NCI-H510A (cell line): ENCODE measurements at regions not wholly inside any gene's neighbourhood (a gene's known extent, or its start where the extent isn't known, plus 50 kb on each side); places are given as distances from the start of the nearest gene placed in this dataset.
A peak's percentile ranks its signal among the peaks of the same experiment; 100 is the strongest.
"Not testable (repeated sequence)": the region's sequence is repeated elsewhere in the genome, so short reads cannot be mapped to it uniquely, and the experiment has no call there.

ENCODE experiments used
- DNase-seq: peaks from one replicate; lab custom pipeline; 2025; lab: John Stamatoyannopoulos, UW

- DNase-seq: no peak
Measured at GRCh38 chr5:90338712-90339372, 70.7 kb downstream of the CETN3 start.

DNA sequence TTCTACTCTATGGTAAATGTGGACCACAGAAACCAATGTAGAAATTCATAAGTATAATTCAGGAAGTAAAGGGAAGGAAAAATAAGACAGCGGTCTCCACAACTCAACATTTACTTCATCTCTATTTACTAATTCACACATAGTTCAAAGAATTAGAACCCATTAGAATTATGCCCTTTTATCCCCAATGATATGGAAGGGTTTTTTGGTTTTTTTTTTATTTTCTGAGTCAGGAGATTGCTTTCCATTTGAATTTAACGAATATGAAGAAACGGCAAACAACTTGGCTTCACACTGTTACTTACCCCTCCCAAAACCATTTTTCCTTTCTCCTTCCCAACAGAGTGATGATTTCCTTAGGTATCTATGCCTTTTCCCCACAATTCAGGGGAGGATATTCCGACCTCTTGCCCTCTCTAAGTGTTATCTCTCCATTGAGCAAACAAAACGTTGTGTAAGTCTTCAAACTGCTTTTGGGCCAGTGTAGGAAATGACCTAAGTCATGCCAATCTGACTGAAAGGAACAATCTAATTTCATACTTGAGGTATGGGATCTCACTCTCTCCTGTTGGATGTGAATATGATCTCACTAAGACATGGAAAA lies 72.0 kb downstream of the CETN3 start:
- DNase-seq: no peak

DNA sequence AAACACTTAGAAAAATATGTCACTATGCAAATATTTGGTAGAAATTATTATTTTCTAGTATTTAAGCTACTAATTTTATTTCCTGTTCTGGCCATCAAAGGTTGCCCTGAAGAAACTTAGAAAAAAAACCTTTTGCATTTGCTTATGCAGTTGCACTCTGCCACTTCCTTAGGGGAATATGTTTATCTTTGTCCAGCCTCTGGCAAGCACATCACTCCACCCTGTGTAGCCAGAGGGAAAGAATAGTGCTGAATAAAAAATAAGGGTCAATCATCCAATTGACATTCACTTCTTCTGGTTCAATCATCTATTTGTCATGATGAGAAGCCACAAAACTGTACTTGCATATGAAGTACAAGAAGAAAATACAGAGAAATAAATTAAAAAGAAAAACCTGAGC lies 72.8 kb downstream of the CETN3 start:
- DNase-seq: no peak

DNA sequence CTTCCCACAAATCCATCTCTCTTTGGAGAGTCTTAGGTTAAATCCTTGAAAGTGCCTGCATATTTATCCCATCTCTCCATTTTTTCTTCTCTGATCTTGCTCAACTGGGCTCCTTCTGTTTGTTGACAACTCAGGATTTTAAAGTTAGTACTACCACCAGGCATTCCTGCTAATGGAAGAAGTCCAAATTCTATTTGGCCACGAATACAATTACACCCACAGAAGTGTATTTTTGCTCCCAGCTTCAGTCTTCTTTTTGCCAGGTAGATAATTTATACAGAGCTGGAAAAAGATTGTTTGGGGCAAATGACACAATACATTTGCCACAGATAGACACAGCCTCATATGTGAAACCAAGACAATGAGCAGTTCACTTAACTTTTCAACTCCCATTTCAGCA lies 74.8 kb downstream of the CETN3 start:
- DNase-seq: no peak

- DNase-seq: no peak
Measured at GRCh38 chr5:90329911-90330310, 79.6 kb downstream of the CETN3 start.

- DNase-seq: no peak
Measured at GRCh38 chr5:90326995-90327394, 82.6 kb downstream of the CETN3 start.

GRCh38 chr5:90325093-90325492 lies 84.5 kb downstream of the CETN3 start:
- no peak for DNase-seq

DNA sequence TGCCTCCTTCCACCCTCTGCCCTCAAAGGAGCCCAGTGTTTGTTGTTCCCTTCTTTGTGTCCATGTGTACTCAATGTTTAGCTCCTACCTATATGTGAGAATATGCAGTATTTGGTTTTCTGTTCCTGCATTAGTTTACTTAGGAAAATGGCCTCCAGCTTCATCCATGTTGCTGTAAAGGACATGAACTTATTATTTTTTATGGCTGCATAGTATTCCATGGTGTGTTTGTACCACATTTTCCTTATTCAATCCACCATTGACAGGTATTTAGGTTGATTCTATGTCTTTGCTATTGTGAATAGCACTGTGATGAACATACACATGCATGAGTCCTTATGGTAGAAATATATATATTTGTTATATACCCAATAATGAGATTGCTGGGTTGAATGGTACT lies 89.2 kb downstream of the CETN3 start:
- not testable (repeated sequence) for DNase-seq

GRCh38 chr5:90312027-90312426 lies 97.5 kb downstream of the CETN3 start:
- DNase-seq: no peak

- no peak for DNase-seq
Measured at GRCh38 chr5:90311401-90311800, 98.2 kb downstream of the CETN3 start.

DNA sequence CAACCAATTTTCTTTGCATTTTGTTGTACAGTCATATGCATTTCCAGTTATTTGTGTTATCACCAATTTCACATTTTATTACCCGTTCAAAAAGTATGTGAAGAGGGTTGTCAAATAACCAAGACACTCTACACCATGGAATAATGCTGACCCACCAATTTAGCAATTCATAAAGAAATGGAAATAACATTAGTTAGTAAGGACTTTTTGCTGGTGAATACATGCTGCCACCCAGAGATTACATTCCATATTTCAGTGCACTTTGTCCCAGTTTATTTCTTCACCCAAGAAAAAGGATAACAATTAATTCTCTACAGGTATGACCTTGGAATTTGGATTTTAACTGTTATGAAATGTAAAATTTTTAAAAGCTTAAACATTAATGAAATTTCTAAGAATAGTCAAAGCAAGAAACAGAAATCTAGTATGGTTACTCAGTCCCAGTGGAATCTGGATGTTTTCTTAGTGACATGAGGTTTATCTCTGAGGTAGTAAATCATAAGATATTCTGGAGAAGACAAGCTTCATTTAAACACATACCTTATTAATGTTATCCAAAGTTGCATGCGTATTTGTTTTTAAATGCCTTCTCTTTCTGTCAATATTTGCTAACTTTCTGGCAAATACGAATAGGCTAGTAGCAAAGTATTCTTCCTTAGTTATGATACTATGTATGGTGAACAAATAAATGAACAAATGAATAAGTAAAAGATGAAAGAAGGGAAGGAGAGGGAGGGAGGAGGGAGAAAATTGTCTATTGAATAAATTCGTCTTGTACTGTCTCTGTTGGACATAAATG lies 100.6 kb downstream of the CETN3 start:
- no peak for DNase-seq

- no peak for DNase-seq
Measured at GRCh38 chr5:90307782-90308181, 101.8 kb downstream of the CETN3 start.

DNA sequence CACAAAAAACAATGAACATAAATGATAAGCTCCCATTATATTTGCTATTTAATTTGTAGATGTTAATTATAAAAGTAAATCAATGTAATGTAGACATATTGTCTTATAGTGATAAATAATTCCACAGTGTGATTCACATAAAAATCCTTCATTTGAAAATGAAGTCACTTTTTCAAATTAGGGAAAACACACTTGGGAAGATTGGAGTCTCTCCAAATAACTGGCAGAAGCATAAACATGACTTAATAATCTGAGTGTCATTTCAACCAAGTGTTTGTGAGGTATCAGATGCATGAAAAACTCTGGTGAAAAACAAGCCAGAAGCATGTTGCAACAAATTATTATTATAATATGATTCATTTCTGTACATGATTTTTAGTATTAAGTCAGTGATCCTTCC lies 102.2 kb downstream of the CETN3 start:
- DNase-seq: no peak

DNA sequence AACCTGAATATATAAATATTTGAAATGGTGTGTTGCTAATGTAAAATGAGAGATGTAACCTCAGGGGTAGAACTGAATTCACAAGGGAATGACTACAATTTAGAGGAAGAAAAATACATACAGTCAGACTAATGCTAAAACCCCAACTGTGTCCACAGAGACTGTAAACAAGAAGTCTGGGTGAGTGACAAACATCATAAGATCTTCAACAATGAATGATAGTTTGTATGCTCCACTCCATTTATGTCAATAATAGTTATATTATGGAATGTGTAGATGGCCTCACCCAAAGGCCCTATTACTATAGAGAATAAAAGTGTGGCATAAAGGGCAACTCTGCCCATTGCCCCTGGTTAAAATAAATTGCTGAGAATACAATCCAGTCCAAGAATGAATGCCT lies 102.9 kb downstream of the CETN3 start:
- DNase-seq: no peak

GRCh38 chr5:90305041-90305720 lies 104.4 kb downstream of the CETN3 start:
- no peak for DNase-seq

DNA sequence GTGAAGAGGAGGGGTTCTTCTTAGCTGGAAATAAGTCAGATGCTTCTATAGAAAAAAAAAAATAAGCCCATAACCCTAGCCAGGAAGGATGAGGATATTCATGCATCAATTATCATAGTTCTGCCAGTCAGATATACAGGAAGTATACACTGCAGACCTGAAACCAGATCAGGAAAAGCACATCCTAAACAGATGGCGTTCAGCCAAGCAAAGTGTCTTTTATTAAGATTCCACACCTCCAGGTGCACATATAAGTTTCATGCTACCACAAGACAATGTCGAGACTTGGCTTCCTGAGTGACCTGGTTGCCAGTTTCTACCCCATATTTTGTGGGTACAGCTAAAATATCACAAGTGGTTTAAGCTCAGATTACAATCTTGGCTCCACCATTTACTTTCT lies 108.3 kb downstream of the CETN3 start:
- DNase-seq: no peak

GRCh38 chr5:90297045-90297764 lies 112.4 kb downstream of the CETN3 start:
- no peak for DNase-seq

- DNase-seq: peak; percentile 2
Measured at GRCh38 chr5:90294604-90295003, 115.0 kb downstream of the CETN3 start.

- no peak for DNase-seq
Measured at GRCh38 chr5:90293931-90294330, 115.6 kb downstream of the CETN3 start.

- DNase-seq: no peak
Measured at GRCh38 chr5:90290648-90291047, 118.9 kb downstream of the CETN3 start.

DNA sequence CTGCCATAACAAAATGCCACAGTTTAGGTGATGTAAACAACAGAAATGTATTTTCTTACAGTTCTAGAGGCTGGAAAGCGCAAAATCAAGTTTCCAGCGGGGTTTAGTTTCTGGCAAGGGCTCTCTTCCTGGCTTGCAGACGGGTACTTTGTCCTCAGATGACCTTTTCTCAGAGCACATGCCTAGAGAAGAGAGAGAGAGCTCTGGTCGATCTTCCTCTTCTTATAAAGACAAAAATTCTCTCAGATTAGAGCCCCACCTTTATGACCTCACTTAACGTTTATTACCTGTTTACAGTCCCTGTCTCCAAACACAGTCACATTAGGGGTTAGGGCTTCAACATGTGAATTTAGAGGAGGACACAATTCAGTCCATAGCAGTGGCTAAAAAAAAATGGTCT lies 119.7 kb downstream of the CETN3 start:
- DNase-seq: no peak

- DNase-seq: no peak
Measured at GRCh38 chr5:90287036-90287435, 122.5 kb downstream of the CETN3 start.
